GM21529 (cell line): ENCODE measurements at regions not wholly inside any gene's neighbourhood (a gene's known extent, or its start where the extent isn't known, plus 50 kb on each side); places are given as distances from the start of the nearest gene placed in this dataset.

Experiments used
- ATAC-seq: cut with Tn5 transposase; IDR thresholded peaks from one replicate; pipeline ENCODE4 v1.9.1; 2021; ENCODE audit not compliant: unreplicated experiment

GRCh38 chr13:47829690-47830089 is 171.4 kb downstream of the SUCLA2 start:
- no peak for ATAC-seq

GRCh38 chr13:47826471-47826870 is 174.6 kb downstream of the SUCLA2 start:
- ATAC-seq, result no peak

- no peak for ATAC-seq
These were observed 179.0 kb downstream of the SUCLA2 start for GRCh38 chr13:47822036-47822435.

- no peak for ATAC-seq
These were observed 184.2 kb downstream of the SUCLA2 start for GRCh38 chr13:47816831-47817230.

- ATAC-seq, result no peak
These were observed 187.4 kb downstream of the SUCLA2 start for GRCh38 chr13:47813718-47814117.

- ATAC-seq, result no peak
These were observed 191.7 kb downstream of the SUCLA2 start for GRCh38 chr13:47809411-47809810.

- no peak for ATAC-seq
These were observed 197.9 kb downstream of the SUCLA2 start for GRCh38 chr13:47803131-47803530.

- ATAC-seq, result no peak
These were observed 199.5 kb downstream of the SUCLA2 start for GRCh38 chr13:47801555-47801954.

GRCh38 chr13:47800593-47800992 is 200.5 kb downstream of the SUCLA2 start:
- ATAC-seq, result no peak

- ATAC-seq, result no peak
These were observed 202.2 kb downstream of the SUCLA2 start for GRCh38 chr13:47798906-47799305.

- no peak for ATAC-seq
These were observed 202.9 kb downstream of the SUCLA2 start for GRCh38 chr13:47798194-47798593.

GRCh38 chr13:47796816-47797215 is 204.3 kb downstream of the SUCLA2 start:
- ATAC-seq, result no peak

- ATAC-seq, result no peak
These were observed 206.1 kb downstream of the SUCLA2 start for GRCh38 chr13:47794963-47795362.

GRCh38 chr13:47790755-47791154 is 210.3 kb downstream of the SUCLA2 start:
- ATAC-seq, result no peak

GRCh38 chr13:47788844-47789243 is 212.2 kb downstream of the SUCLA2 start:
- ATAC-seq, result no peak

GRCh38 chr13:47774671-47774994 is 226.4 kb downstream of the SUCLA2 start:
- no peak for ATAC-seq

GRCh38 chr13:47764817-47765216 is 236.3 kb downstream of the SUCLA2 start:
- ATAC-seq, result no peak

GRCh38 chr13:47757466-47758080 is 243.5 kb downstream of the SUCLA2 start:
- ATAC-seq, result no peak

GRCh38 chr13:47747901-47748300 is 253.2 kb downstream of the SUCLA2 start:
- no peak for ATAC-seq

GRCh38 chr13:47726394-47726793 is 274.7 kb downstream of the SUCLA2 start:
- ATAC-seq, result no peak

- no peak for ATAC-seq
These were observed 277.2 kb downstream of the SUCLA2 start for GRCh38 chr13:47723898-47724297.

GRCh38 chr13:47719164-47719563 is 281.9 kb downstream of the SUCLA2 start:
- no peak for ATAC-seq

GRCh38 chr13:47718556-47718955 is 282.5 kb downstream of the SUCLA2 start:
- no peak for ATAC-seq

GRCh38 chr13:47708386-47708785 is 292.7 kb downstream of the SUCLA2 start:
- ATAC-seq, result no peak
